NCI-H1092 treated with DMSO at 0.1 percent for 48 hours (cell line): ENCODE measurements at regions not wholly inside any gene's neighbourhood (a gene's known extent, or its start where the extent isn't known, plus 50 kb on each side); places are given as distances from the start of the nearest gene placed in this dataset.

Experiments
- DNase-seq: peaks from one replicate; lab custom pipeline; 2025; lab: John Stamatoyannopoulos, UW

DNA sequence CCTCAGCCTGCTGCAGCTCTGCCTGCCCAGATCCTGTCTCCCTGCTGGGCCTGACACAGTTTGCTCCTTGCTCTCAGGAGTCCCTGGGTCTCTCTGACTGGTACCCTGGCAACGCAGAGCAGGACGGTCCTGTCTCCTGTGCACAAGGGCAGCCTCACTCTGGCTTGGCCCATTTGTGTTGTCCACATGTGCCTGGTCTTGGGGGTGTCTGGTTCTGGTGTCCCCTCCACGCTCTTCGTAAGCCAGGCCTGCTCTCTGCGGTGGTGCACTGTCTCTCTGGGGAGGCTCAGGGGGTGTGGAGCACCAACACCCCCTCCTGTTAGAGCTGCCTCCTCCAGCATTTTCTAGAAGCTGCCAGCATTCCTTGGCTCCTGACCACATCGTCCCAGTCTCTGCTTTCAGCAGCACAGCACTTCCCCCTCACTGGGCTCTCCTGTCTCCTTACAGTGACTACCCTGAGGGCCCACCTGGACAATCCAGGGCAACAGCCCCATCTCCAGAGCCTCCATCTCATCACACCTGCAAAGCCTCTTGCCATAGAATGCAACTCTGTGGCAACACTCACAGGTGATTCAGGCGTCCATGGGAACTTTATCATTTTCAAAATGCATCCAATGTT, 235.6 kb upstream of the HS6ST1 start:
- DNase-seq: no peak

- no peak for DNase-seq
Measured at GRCh38 chr2:128555433-128555832, 236.8 kb upstream of the HS6ST1 start.

DNA sequence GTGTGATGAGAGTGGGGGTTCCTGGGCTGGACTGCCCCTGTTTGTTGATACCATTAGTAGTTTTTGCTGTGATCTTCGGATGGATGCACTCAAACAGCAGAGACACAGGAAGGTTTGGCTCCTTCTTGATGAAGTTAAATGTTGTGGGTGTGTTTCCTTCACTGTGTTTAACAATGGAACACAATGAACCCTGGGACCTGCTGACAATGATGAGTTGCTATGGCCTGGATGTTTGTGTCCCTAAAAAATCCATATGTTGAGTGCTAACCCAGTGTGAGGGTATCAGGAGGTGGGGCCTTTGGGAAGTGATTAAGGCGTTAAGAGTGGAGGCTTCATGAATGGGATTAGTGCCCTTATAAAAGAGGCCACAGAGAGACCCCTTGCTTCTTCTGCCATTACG, 237.4 kb upstream of the HS6ST1 start:
- DNase-seq: no peak

GRCh38 chr2:128556633-128557032, 238.0 kb upstream of the HS6ST1 start:
- DNase-seq: no peak

DNA sequence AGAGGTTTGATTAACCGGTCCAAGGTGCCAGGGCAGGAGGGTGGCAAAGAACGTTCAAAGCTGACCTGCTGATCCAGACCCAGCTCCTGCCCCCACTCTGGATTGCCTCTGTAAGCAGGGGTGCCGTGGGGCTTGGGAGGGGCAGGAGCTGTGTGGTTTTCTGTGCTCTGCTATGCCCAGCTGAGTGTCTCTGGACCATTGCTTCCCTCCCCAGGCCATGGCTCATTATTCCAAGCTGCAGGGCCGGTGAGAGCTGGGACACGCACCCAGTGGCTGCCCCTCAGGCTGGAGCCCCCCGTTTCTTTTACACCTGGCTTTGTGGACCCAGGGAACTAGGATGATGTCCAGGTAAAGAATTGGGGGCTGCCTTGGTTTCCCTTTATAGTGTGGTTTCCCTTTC, 238.4 kb upstream of the HS6ST1 start:
- no peak for DNase-seq

DNA sequence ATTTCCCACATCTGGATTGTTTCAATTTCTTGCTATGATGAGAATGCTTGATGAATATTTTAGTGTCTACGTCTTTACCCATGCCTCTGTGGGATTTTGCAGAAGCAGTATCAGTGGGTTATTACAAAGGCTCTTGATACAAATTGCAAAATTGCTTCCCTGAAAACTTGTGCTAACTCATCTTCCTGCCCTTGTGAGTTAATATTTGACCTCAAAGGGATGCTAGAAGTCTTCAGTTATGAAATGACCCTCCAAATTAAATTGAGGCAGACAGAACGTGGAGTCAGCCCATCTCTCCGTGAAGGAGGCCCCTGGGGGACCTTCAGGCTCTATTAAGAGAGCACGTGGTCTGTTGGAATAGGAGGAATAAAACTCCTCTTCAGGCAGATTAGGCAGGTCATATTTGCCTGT, 239.2 kb upstream of the HS6ST1 start:
- DNase-seq: no peak

- DNase-seq: no peak
Measured at GRCh38 chr2:128558441-128558840, 239.8 kb upstream of the HS6ST1 start.

DNA sequence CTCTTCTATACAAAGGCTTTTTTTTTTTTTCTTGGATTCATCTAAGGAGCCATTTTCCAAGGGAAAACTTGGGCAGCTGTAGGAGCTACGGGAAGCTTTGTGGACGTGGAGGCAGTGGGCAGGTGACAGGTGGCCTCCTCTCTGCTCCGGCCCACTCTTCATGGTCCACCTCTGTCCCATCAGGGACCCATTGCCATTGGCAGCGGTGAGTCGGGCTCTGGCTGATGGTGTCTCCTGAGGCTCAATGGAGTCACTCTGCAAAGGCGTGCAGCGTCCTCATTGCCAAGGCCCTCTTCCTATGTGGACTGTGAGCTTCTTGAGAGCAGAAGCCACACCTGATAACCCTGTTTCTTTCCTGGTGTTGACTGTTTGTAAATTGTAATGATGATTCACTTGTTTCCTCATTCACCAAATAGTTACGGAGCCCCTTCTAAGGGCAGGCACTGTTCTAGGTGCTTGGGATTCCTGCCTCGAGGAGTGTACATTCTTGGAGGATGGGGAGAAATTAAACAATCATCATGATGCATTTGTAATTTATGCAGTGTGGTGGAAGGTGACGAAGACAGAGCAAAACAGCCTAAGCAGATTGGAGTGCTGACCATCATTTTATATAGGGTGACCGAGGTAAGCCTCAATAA, 240.3 kb upstream of the HS6ST1 start:
- no peak for DNase-seq

- no peak for DNase-seq
Measured at GRCh38 chr2:128559533-128560515, 241.2 kb upstream of the HS6ST1 start.

GRCh38 chr2:128560718-128561117, 242.1 kb upstream of the HS6ST1 start:
- DNase-seq: no peak

GRCh38 chr2:128562471-128563347, 244.0 kb upstream of the HS6ST1 start:
- DNase-seq: no peak

- DNase-seq: no peak
Measured at GRCh38 chr2:128563348-128563687, 244.7 kb upstream of the HS6ST1 start.

DNA sequence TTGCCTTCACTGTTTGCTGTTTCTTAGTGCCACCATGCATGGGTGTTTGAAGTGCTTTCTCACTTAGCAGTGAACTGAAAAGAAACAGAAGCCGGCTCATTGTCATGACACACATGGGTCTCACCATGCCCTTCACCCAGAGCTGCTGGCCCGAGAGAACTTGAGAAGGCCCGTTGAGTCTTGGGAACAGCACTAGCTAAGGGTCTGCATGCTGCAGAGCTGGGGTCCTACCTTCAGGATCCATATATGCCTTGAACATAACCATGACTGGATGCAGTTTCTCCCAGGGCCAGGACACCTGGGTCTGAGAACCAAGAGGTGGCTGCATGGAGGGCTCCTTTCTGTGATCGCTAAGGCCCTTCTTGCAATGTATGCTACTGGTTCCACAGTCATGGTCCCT, 245.5 kb upstream of the HS6ST1 start:
- no peak for DNase-seq

GRCh38 chr2:128564551-128564950, 245.9 kb upstream of the HS6ST1 start:
- no peak for DNase-seq

- DNase-seq: no peak
Measured at GRCh38 chr2:128565441-128565840, 246.8 kb upstream of the HS6ST1 start.

- DNase-seq: no peak
Measured at GRCh38 chr2:128566671-128567070, 248.0 kb upstream of the HS6ST1 start.

DNA sequence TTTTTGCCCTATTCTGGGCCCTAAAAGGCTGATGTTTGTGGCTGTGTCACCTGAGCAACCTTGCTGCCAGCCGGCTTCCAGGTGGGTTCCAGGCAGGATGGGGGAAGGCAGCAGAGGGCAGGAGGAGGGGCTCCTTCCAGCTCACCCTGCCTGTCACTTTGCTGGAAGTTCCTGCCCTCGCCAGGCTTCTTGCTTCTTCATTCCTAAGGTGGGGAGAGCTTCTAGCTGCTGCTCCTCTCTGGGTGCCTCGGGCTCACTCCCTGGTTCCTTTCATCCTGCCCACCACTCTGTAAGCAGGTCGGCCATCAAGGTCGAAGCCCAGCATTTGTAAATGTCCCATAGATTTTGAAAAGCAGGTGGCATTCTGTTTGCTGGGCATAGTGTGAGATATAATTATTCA, 249.4 kb upstream of the HS6ST1 start:
- no peak for DNase-seq

- DNase-seq: no peak
Measured at GRCh38 chr2:128573116-128573515, 254.4 kb upstream of the HS6ST1 start.

- DNase-seq: no peak
Measured at GRCh38 chr2:128573531-128573930, 254.9 kb upstream of the HS6ST1 start.

- DNase-seq: no peak
Measured at GRCh38 chr2:128577141-128577930, 258.7 kb upstream of the HS6ST1 start.
